Heart left ventricle (tissue), 13 donors: ENCODE measurements at regions not wholly inside any gene's neighbourhood (a gene's known extent, or its start where the extent isn't known, plus 50 kb on each side); places are given as distances from the start of the nearest gene placed in this dataset.

Source experiments
- POLR2A ChIP-seq, 2 donors: fragments of 450-650 bp; IDR thresholded peaks; one replicate each; pipeline ENCODE4 v1.6.1; 2017; ENCODE audit warnings: antibody characterized with exemption in 2 of 2, mild to moderate bottlenecking in 2 of 2, moderate library complexity in 2 of 2
- TF ChIP-seq, protein P1 (sequence below), 12 donors: fragments of 200-600 bp; sonication (generic) in 4 of 12; IDR thresholded peaks; one replicate each; pipeline versions ENCODE4 v1.5.0 to v1.8.0; 2018 to 2022; ENCODE audit warnings: antibody characterized with exemption in 12 of 12, mild to moderate bottlenecking in 5 of 12
- donor health status: ischemic (EF 13 %, LVEDD 7.1; RV severe dilation, severe dysfunction).
- donor health status: DM: no; HTN: yes; CAD: no.
- donor health status: DM: no; HTN: no; CAD: no.
- donor health status: ischemic (EF 25% LVEDD 6.9; RV normal size, moderate dysfunction).
- donor health status: ischemic (EF 25% LVEDD 5.7; RV mildly dilated, moderate dysfunction).
- donor health status: ischemic (EF 35%, LVEDD 5.7; RV mildly dilated, moderate dysfunction).
- donor health status: nonischemic (EF 11% LVEDD 7.7; RV severe dilation, severe dysfunction).
- donor health status: DM: yes; HTN: yes; CAD: no.
- donor health status: PGD.
- donor health status: ischemic (EF 29% LVEDD 5.4; RV normal size, mild dysfunction).
- donor health status: nonischemic (EF 23%, LVEDD 6.1; RV moderate dilation, normal function).

DNA sequence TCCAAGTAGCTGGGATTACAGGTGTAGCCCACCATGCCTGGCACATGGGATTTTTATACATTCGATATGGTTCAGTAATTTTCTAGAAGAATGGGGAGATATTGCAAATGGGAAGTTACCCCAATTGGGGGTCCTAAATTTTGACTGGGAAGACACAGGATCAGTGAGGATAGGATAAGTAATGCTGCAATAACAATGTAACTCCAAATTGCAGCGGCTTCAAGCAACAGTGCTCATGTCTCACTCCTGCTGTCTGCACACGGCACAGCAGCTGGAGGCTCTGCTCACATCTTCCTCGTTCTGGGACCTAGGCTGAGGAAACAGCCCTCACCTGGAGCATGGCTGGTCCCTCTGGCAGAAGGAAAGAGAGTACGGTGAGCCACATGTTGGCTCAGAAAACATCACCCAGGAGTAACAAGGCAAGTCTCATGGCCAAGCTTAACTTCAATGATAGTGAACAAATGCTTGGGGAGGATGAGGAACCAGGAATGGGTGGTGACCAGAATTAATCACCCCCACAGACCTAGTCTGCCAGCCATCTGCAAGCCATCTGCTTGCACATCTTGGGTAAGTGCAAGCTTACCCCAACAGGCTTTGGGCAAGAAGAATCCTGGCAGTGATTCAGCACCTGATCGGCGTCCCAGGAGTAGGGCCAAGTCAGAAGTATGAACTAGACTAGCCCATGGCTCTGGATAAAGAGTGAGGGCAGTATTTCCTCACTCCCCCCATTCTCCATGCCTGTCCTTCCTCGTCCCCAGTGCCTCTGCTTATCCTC, 229.2 kb downstream of the COPRS start:
- TF ChIP-seq, protein P1, sequence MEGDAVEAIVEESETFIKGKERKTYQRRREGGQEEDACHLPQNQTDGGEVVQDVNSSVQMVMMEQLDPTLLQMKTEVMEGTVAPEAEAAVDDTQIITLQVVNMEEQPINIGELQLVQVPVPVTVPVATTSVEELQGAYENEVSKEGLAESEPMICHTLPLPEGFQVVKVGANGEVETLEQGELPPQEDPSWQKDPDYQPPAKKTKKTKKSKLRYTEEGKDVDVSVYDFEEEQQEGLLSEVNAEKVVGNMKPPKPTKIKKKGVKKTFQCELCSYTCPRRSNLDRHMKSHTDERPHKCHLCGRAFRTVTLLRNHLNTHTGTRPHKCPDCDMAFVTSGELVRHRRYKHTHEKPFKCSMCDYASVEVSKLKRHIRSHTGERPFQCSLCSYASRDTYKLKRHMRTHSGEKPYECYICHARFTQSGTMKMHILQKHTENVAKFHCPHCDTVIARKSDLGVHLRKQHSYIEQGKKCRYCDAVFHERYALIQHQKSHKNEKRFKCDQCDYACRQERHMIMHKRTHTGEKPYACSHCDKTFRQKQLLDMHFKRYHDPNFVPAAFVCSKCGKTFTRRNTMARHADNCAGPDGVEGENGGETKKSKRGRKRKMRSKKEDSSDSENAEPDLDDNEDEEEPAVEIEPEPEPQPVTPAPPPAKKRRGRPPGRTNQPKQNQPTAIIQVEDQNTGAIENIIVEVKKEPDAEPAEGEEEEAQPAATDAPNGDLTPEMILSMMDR (IDR thresholded peaks at IDR 0.05) = no peak
- TF ChIP-seq POLR2A (IDR thresholded peaks at IDR 0.05) = no peak
